Fibroblast of pulmonary artery (primary cell): ENCODE measurements at regions not wholly inside any gene's neighbourhood (a gene's known extent, or its start where the extent isn't known, plus 50 kb on each side); places are given as distances from the start of the nearest gene placed in this dataset.

ENCODE experiments used
- DNase-seq: peaks from one replicate; pipeline ENCODE4 v3.0.0-alpha.2; 2010; ENCODE audit warnings: low read depth
- H3K4me3 ChIP-seq: replicated peaks from 2 replicates; pipeline ENCODE4 v1.5.1; 2011; ENCODE audit warnings: low read depth, mild to moderate bottlenecking, control low read depth, low read length, moderate library complexity
- CTCF ChIP-seq: IDR thresholded peaks from 2 replicates; pipeline ENCODE4 v1.5.1; 2011; ENCODE audit warnings: mild to moderate bottlenecking, control low read depth, low read length, inconsistent platforms; ENCODE audit errors: missing control alignments

GRCh38 chr2:62591491-62591890, 85.5 kb upstream of the TMEM17 start:
- DNase-seq: no peak
- no peak for TF ChIP-seq CTCF
- H3K4me3 ChIP-seq: no peak overlapping the region

- H3K4me3 ChIP-seq: no peak overlapping the region
- TF ChIP-seq CTCF: no peak
- no peak for DNase-seq
These were observed 83.8 kb upstream of the TMEM17 start for GRCh38 chr2:62589691-62590356.

- H3K4me3 ChIP-seq: no peak overlapping the region
- TF ChIP-seq CTCF: no peak
- DNase-seq: no peak
These were observed 81.6 kb upstream of the TMEM17 start for GRCh38 chr2:62587592-62587991.

- DNase-seq: peak; percentile 11
- no peak for TF ChIP-seq CTCF
- no peak overlapping the region for H3K4me3 ChIP-seq
These were observed 81.0 kb upstream of the TMEM17 start for GRCh38 chr2:62586981-62587380.

- no peak for TF ChIP-seq CTCF
- peak; percentile 51 for DNase-seq
- no peak overlapping the region for H3K4me3 ChIP-seq
These were observed 73.0 kb upstream of the TMEM17 start for GRCh38 chr2:62578803-62579640.

GRCh38 chr2:62577994-62578781, 72.2 kb upstream of the TMEM17 start:
- H3K4me3 ChIP-seq: no peak overlapping the region
- peak; percentile 77 for DNase-seq
- TF ChIP-seq CTCF: no peak
